HG03439 (cell line): ENCODE measurements at regions not wholly inside any gene's neighbourhood (a gene's known extent, or its start where the extent isn't known, plus 50 kb on each side); places are given as distances from the start of the nearest gene placed in this dataset.

Experiments used
- ATAC-seq: cut with Tn5 transposase; IDR thresholded peaks from one replicate; pipeline ENCODE4 v1.9.1; 2021; ENCODE audit warnings: mild to moderate bottlenecking, moderate library complexity; ENCODE audit not compliant: unreplicated experiment

DNA sequence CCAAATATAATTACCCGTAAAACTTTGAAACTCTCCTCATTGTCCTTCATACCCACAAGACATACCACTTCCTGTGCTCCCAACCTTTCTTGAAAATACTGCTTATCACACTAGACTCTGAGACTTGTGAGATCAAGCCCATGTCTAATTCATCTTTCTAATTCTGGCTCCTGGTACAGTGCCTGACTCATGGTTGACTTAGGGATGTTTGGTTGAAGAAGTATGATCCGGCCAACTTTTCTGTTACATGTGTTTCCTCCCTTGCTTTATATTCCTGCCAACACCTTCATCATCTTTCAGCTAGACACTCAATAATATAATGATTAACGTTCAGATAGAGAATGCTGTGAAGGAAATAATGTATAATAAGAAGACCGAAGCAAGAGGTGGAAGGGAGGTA, 58.2 kb downstream of the MEX3B start:
- no peak for ATAC-seq

DNA sequence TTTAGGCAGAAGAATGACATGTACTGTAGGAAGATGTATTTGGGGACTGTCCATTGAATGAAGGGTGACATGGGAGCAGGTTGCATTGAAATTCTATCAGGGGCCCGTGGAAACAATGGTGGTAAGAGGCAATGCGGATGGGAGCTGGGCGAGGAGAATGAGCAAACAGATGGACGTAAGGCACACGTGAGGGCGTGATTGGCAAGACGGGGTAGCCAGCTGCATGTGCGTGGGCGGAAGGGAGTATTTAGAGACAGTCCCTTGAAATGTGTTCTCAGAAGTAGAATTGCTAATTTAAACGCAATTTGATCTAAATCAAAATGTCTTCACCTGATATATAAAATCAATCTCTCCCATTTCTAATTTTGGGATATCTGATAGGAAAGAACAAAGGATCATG, 62.3 kb downstream of the MEX3B start:
- ATAC-seq = no peak

DNA sequence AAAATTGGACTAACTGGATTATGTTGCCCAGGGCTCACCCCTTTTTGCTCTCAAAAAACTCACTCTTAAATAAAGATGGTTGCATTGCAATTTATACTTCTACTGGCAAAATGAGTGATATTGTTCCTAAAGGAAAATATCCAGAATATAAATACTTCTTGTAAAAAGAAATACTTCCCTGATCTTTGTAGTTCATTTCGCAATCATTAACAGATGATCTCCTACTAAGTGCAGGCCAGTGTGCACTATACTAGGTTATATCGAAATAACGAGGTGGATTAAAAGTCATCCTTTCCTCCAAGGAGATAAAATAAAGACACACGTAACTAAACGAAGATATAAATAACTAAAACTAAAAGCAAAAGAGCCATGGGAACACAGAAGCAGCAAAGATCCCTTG, 63.0 kb downstream of the MEX3B start:
- ATAC-seq = no peak

DNA sequence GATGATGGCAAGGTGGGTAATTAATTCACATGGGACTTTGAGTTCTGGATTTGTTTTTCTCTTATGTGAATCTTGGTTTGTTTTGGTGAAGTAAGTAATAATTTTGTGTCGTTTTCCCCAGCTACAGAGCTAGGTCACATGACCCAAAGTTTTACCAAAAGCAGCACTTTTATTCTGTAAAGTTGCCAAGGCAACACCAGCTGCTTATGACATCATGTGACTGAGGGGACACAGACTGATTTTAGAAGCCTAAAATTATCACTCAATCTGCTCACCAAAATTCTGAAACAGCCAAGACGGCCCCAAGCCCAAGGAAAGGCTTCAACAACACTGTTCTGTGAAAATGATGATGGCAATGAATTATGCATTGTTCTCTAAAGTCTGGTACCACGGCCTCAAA, 63.9 kb downstream of the MEX3B start:
- ATAC-seq = no peak

DNA sequence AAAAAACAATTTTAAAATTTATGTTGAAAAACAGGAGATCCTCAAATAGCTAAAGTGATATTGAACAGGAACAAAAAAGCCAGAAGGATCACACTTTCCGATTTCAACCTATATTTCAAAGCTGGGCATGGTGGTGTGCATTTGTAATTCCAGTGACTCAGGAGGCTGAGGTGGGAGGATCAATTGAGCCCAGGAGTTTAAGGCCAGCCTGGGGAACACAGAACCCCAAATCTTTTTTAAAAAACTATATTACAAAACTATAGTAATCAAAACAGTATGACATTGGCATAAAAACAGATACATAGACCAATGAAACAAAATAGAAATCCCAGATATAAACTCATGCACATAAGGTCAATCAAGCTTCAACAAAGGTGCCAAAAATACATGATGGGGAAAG, 68.4 kb downstream of the MEX3B start:
- ATAC-seq = no peak

DNA sequence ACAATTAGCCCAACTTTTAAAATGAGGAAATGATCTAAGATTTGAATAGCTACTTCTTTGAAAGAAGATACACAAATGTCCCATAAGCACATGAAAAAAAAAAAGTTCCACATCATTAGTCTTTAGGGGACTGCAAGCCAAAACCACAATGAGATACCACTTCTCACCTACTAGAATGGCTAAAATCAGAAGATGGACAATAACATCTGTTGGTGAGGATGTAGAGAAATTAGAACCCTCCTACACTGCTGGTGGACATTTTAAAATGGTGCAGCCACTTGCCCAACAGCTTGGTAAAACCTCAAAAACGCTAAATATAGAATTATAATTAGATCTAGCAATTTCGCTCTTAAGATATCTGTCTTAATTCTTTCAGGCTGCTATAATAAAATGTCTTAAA, 77.1 kb downstream of the MEX3B start:
- no peak for ATAC-seq

DNA sequence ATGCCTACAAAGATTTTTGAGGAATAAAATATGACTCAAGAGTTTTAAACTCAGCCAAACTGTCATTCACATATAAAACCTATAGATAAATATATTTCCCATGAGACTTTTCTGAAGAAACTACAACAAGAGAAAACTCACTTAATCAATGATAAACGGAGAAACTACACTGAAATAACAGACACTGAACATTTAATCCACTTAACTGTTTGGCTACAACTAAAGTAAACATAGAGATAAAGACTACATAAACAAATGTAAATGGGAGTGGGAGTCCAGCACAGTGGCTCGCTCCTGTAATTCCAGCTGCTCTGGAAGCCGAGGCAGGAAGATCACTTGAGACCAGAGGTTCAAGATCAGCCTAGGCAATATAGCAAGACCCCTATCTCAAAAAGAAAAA, 79.2 kb downstream of the MEX3B start:
- ATAC-seq = no peak

DNA sequence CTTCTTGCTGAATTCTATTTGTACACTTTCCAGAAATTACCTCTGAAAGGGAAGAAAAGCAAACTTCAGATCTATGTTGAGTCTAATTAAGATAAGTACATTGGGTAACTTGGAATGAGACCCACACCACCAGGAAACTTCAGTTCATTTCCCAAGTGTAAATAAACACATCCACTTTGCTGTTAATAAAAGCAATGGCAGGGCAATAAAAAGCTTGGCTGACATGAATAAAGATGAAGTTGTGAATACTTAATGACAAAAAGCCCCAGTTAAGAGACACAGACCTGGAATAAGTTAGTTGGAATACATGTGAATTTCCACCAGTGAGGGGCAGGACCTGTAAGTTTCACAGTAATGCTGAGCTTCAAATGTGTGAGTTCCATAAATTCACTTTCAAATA, 83.3 kb downstream of the MEX3B start:
- ATAC-seq = no peak

DNA sequence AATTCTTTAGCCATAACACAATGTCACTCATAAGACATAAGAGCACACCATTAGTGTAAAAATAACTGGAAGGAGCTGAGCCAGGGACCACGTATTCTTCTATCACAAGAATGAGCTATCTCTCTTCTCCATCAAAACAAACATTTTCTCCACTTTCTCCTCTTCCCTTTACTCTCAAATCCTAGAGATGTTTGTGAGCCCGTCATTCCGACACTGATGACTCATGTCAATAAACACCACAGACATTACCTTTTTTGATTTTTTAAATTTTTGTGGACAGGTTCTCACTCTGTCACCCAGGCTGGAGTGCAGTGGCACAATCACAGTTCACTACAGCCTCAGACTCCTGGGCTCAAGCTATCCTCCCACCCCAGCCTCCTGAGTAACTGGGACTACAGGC, 86.6 kb downstream of the MEX3B start:
- ATAC-seq = no peak

DNA sequence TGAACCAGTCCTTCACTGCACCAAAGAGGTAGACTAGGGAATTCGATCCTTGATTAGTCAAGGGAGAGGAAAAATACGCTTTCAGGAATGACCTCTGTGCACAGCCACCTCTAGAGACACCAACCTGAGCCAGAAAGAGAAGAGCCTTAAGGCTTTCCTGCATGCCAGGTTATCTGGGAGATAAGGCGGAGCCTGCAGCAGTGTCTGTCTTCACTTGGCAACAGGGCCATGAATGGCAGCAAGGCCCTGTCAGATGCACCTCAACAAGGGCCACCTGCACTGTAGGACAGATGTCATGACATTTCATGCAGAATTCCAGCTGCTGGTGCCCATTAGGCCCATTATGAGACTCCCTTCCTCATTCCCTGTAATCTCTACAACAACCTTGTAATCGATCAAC, 88.1 kb downstream of the MEX3B start:
- no peak for ATAC-seq

DNA sequence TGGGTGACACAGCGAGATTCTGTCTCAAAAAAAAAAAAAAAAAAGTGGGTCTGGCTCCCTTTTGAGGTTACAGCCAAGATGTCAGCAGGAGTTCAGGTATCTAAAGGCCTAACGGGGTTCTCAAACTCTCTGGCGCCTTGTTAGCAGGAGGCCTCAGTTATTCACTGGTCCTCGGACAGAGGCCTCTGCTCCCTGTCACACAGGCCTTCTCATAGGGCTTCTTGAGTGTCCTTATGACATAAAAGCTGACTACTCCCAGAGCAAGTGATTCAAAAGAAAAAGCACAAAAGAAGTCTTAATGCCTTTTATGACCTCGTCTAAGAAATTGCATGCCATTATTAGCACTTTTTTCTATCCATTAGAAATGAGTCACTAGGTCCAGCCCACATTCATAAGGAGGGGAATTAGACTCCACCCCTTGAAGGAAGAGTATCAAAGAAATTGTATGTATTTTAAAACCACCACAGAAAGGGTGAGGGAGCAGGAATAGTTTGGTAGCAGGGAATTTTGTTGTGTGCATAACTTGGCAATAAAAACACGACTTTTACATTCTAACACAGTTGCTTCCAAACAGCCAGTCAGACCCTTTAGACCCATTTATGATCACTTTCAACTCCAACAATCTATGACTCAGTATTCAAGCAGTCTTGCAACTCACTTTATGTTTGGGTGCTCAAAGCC, 90.3 kb downstream of the MEX3B start:
- no peak for ATAC-seq

DNA sequence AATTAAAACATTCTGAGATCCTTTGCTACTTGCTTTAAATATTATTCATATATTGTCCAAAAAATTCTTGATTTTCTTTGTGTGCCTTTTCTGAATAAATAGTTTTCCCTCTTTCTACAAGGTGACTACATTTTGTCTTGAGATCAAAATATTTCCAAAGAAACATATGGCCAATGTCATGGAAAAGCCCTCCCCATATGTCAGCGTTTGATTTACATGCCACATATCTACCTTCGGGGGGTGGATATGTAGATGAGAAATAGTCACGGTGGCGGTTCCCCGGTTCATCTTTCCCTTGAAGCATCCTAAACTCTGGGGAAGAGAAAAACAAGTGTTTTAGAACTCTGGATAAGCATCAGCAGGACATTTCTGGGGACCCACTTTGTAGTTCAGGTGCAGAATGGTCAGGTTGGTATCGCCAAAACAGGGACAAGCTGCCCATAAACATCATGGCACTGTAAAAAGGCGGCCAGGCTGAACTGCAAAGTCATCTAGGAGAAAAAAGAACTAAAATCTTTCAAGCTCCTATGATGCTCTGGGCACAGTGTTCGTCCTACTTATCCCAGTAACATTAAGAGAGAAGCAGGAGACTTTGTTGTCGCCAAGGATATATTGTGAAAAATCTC, 91.5 kb downstream of the MEX3B start:
- ATAC-seq = no peak

DNA sequence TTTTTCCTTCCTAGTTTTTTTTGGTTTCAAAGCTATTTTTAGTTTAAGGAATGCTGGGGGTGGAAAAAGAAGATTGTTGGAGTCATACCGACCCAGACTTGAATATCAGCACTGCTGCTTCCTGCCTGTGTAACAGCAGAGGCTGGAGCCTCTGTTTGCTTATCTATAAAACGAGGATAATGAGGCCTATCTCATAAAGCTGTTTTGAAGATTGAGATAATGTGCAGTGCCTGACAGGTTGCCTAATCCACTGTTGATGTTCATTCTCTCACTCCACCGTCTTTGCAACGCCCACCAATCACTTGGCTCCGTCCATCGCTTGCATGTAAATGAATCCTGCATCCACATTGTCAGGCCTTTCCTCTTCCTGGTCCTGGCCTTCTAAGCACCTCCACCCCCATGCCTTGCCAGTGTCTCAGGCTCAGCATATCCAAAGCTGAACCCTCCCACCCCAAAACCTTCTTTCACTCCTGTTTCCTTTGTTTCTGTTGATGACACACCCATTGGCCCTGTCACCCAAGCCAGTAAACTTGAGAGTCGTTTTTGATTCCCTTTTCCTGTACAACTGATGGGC, 94.9 kb downstream of the MEX3B start:
- no peak for ATAC-seq

DNA sequence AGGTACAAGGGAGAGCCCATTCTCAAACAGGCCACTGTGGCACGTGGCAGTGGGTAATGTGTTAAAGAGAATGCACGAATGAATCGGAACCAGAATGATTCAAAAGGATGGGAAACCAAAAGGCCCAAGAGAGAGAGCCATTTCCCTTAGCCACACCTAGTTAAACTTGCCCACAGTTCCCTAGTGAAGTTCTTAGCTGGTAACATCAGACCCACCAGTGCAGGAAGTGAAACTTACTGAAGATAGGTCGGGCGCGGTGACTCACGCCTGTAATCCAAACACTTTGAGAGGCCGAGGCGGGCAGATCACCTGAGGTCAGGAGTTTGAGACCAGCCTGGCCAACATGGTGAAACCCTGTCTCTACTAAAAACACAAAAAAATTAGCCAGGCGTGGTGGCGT, 97.1 kb downstream of the MEX3B start:
- no peak for ATAC-seq

DNA sequence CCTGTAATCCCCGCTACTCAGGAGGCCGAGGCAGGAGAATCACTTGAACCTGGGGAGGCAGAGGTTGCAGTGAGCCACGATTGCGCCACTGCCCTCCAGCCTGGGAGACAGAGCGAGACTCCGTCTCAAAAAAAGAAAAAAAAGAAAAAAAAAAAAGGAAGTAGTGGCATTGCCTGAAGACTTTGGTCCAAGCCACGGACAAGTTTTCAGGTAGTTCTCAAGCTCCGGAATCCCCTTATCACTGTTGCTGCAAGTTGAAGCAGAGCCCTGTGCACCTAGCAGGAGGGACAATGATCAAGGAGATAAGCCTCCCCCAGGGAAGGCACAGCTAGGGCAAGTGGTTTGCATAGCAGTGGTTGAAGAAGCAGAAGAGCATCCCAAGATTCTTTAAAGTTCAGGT, 97.6 kb downstream of the MEX3B start:
- no peak for ATAC-seq

DNA sequence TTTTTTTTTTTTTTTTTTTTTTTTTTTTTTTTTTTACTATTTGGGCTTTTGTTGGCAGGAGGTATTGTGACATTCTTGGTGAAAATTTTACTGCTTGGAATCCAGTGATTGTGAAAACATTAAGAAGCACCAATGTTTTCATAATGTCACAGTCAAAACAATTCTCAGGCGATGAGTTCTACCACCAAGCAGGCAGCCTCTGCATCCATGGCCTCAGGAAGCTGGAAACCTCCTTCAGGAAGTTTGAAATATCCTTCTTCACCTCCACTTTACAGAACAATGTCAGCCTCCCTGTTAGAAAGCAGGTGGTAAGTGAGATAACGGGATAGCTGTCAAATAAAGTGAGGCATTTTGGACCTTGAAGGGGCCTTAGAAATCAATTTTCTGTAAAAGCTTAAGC, 98.3 kb downstream of the MEX3B start:
- no peak for ATAC-seq

DNA sequence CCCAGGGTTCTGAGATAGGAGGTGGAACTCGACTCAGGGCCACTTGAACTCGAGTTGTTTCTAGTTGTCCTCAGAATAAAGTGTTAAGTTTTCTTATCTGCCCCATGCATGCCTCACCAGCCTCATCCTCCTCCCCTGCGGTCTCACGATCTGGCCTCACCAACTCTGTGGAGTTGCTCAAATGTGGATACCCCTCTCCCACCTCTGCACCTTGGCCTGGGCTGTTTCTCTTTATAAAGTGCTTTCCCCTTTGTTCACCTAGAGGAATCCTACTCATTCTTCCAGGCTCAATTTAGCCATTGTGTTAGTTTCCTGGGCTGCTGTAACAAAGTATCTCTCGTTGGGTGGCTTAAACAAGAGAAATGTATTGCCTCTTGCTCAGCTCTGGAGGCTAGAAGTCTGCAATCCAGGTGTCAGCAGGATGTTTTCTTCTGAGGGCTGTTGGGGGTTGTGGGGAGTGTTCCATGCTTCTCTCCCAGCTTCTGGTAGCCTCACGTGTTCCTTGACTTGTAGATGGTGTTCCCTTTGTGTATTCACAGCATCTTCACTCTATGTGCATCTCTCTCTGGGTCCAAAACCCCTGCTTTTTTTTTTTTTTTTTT, 100.7 kb downstream of the MEX3B start:
- ATAC-seq = no peak

DNA sequence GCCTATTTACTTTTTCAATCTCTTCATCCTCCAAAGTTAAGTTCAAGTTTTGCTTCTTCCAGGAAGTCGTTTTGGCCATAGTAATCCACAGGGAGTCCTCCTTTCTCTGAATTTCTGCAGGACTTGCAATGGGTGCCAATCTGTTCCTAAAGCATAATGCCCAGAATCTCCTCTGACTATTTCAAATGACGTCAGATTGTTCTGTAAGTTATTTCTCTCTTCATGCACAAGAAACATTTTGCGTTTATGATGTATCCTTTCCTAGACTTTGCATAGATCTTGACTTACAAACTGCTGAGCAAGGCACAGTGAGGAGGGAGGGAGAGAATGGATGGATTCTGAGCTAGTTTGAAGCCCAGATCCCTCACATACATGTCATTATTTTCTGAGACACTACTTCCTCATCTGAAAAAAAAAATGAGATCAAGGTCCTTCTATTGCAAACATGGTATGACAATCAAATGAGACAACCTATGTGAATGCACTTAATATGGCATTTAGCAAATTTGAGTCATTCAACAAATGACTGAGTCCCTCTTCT, 103.1 kb downstream of the MEX3B start:
- no peak for ATAC-seq

DNA sequence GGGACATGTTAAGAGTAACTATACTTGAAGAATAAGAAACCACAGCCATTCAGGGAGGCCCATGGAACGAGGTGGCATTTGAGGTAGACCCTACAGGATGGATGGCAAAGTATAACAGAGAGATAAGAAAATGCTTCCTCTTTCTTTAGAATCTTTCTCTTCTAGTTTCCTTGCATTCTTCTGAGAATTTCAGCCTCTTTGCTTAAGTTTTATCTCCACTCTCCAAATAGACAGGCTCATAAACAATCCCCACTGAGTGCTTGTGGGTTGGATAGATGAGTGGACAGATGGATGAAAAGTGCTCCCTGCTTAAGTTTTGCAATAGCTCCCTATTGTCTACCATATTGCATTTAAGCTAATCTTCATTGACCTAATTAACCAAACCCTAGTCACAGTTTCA, 103.7 kb downstream of the MEX3B start:
- no peak for ATAC-seq

DNA sequence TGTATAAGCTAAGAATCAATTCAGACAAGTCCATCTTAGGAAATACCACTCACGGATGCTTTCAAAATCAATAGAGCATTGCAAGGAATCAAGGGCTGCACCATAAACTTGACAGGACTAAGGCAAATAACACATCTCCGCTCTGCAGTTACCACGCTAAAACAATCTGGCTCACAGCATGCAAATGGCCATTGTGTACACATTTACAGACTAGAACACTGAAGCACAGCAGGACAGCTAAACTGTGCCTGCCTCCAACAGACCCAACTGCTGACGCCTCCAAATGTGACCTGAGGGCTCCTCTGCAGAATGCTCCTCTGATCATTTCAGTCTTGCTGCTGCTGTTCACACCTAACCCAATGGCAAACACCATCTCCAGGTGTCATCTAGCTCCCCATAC, 104.3 kb downstream of the MEX3B start:
- no peak for ATAC-seq

DNA sequence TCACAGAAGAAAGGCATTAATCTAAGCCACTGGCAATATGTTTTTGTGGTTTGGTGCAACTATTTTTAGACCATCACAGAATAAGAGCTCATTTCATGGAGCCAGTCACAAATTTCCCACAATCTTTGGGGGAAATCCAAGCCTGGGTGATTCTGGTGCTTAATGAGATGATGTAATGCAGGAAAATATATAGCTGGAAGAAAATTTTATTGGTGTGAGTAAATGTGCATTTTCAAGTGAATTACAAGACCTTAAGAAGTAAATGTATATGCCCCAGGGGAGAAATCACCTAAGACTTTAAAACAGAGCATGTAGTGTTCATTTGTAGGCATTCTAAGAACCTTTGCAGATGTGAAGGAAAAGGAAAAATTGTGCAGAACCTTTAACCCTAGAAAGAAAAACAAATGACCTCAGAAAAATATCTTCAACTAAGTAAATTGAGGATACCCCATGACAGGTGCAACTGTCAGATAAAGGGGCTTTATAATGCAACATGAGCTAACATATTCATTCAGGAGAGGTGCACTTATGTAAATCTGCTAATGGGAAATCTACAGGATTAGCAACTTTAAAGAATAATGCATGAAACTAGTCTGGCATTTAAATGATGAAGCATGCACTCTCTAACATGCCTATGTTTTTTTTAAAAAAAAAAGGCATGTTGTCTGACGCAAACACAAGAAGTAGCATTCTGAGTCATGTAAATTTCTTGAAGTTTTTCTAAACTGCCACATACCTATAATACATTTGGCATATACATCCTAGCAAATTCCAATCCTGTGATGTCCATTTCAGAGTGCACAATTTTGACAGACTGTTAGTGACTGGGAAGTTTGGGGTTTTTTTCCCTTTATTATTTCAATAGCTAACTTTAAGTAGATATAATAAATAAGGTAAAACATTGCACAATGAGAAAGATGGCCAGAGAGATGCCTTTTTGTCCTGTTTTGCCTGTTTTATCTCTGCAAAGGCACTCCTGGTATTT, 105.1 kb downstream of the MEX3B start:
- ATAC-seq = no peak
